GM12878 (cell line): ENCODE measurements at regions not wholly inside any gene's neighbourhood (a gene's known extent, or its start where the extent isn't known, plus 50 kb on each side); places are given as distances from the start of the nearest gene placed in this dataset.

ENCODE experiments used
- ATAC-seq: fragments of 200-7000 bp; cut with Tn5 transposase; 3 replicates; pipeline ENCODE4 v1.9.1; 2020; ENCODE audit warnings: mild to moderate bottlenecking, moderate library complexity
- BruUV-seq: library from RNA; stranded (reverse); fragments of 400-500 nt; replicated peaks from 2 replicates; lab custom pipeline; 2021; lab: Mats Ljungman, UMichigan
- CTCF ChIA-PET: fragments of 300-600 bp; sonication (Branson Sonifier 250); formaldehyde crosslinking; extraction: SDS; loops from one replicate; lab custom pipeline; 2021; ENCODE audit warnings: inconsistent platforms; lab: Yijun Ruan, JAX
- POLR2A ChIA-PET: fragments of 350-600 bp; formaldehyde crosslinking; extraction: SDS; loops from one replicate; lab custom pipeline; 2021; ENCODE audit warnings: inconsistent platforms; lab: Charles Lee
- RAD21 ChIA-PET: fragments of 300-600 bp; sonication (Branson Sonifier 250); formaldehyde crosslinking; loops from one replicate; lab custom pipeline; 2023; ENCODE audit warnings: antibody characterized with exemption; ENCODE audit not compliant: unreplicated experiment; lab: Charles Lee
- SMC1A ChIA-PET: fragments of 300-600 bp; sonication (Branson Sonifier 250); formaldehyde crosslinking; loops from one replicate; lab custom pipeline; 2023; ENCODE audit not compliant: unreplicated experiment, uncharacterized antibody; lab: Charles Lee
- DNase-seq: peaks from one replicate; pipeline ENCODE4 v3.0.0-alpha.2; 2011; ENCODE audit warnings: low read depth, low spot score
- FAIRE-seq: peaks from 3 replicates; lab custom pipeline; 2011; peaks lifted over from hg19 to GRCh38; lab: Jason Lieb, UNC
- H2AFZ ChIP-seq: 2 replicates; pipeline ENCODE4 v1.6.0; 2011; ENCODE audit warnings: low read depth, low read length, control low read depth; ENCODE audit not compliant: control insufficient read depth
- H3K27ac ChIP-seq: 2 replicates; pipeline ENCODE4 v1.5.1; 2011; ENCODE audit warnings: control low read depth; ENCODE audit not compliant: control insufficient read depth, insufficient read depth
- H3K27me3 ChIP-seq, 2 experiments: replicated peaks in 1 of 2; 2 replicates each; pipeline versions ENCODE4 v1.6.0 to v1.6.1; 2011; ENCODE audit warnings: low read length in 1 of 2; ENCODE audit not compliant: control insufficient read depth in 2 of 2, insufficient read depth in 2 of 2
- H3K36me3 ChIP-seq, 2 experiments: 2 replicates each; pipeline ENCODE4 v1.5.1; 2011; ENCODE audit warnings: low read length in 1 of 2; ENCODE audit not compliant: control insufficient read depth in 2 of 2, insufficient read depth in 2 of 2
- H3K4me1 ChIP-seq: 2 replicates; pipeline ENCODE4 v1.6.1; 2011; ENCODE audit warnings: mild to moderate bottlenecking, low read length, moderate library complexity, mixed read lengths; ENCODE audit not compliant: control insufficient read depth, insufficient read depth
- H3K4me2 ChIP-seq: 2 replicates; pipeline ENCODE4 v1.6.0; 2011; ENCODE audit warnings: control low read depth; ENCODE audit not compliant: control insufficient read depth, insufficient read depth
- H3K4me3 ChIP-seq: fragments of 200-600 bp; sonication (generic); 2 replicates; pipeline ENCODE4 v1.5.1; 2016
- H3K79me2 ChIP-seq: 2 replicates; pipeline ENCODE4 v1.6.0; 2011; ENCODE audit warnings: low read length; ENCODE audit not compliant: control insufficient read depth, insufficient read depth
- H3K9ac ChIP-seq: 2 replicates; pipeline ENCODE4 v1.8.0; 2011; ENCODE audit warnings: low read length, control low read depth, mixed read lengths; ENCODE audit not compliant: control insufficient read depth, insufficient read depth
- H3K9me3 ChIP-seq: replicated peaks from 3 replicates; pipeline ENCODE4 v1.5.1; 2011; ENCODE audit warnings: mild to moderate bottlenecking, low read length; ENCODE audit not compliant: control insufficient read depth, insufficient read depth
- H4K20me1 ChIP-seq: 2 replicates; pipeline ENCODE4 v1.6.0; 2011; ENCODE audit not compliant: control insufficient read depth, insufficient read depth
- EGR1 ChIP-seq, 2 experiments: IDR thresholded peaks; 1 replicate in 1 of 2; 2 replicates in 1 of 2; pipeline ENCODE4 v1.6.1; 2011 to 2012; ENCODE audit warnings: low read depth in 2 of 2, low read length in 2 of 2, borderline replicate concordance in 1 of 2, mild to moderate bottlenecking in 1 of 2, moderate library complexity in 1 of 2
- MLLT1 ChIP-seq: fragments of 450-650 bp; IDR thresholded peaks from 2 replicates; pipeline ENCODE4 v1.6.1; 2016; ENCODE audit warnings: mild to moderate bottlenecking
- NFYB ChIP-seq: IDR thresholded peaks from 2 replicates; pipeline ENCODE4 v1.6.1; 2011; ENCODE audit warnings: low read depth, mild to moderate bottlenecking, low read length, improper control_type of control experiment, moderate library complexity; ENCODE audit not compliant: insufficient read depth
- SP1 ChIP-seq: IDR thresholded peaks from one replicate; pipeline ENCODE4 v1.6.1; 2011; ENCODE audit warnings: low read depth, low read length
- TCF12 ChIP-seq: IDR thresholded peaks from 2 replicates; pipeline ENCODE4 v1.6.1; 2011; ENCODE audit warnings: low read depth, mild to moderate bottlenecking, low read length
- USF1 ChIP-seq: IDR thresholded peaks from 2 replicates; pipeline ENCODE4 v1.6.1; 2011; ENCODE audit warnings: borderline replicate concordance, low read depth, mild to moderate bottlenecking, moderate library complexity, mixed read lengths, low read length; ENCODE audit not compliant: insufficient read depth; ENCODE audit errors: extremely low read length
- WGBS: methylation state at CpG from one replicate; pipeline ENCODE4 v1.1.6; 2016; ENCODE audit warnings: low lambda C conversion rate; ENCODE audit not compliant: insufficient replicate concordance, insufficient coverage; ENCODE audit errors: missing lambda C conversion rate; 5-methylcytosine and 5-hydroxymethylcytosine counted together
- in situ Hi-C: fragments of 300-500 bp; cut with MboI; formaldehyde crosslinking; loops from 9 replicates; pipeline ENCODE4 v1.14.3; 2018; ENCODE audit warnings: mixed read lengths
- intact Hi-C: fragments of 100-400 bp; cut with micrococcal nuclease; formaldehyde crosslinking; loops from one replicate; pipeline ENCODE4 v1.14.2; 2022; ENCODE audit not compliant: unreplicated experiment

GRCh38 chr12:107590413-107590812, 95.2 kb upstream of the PWP1 start:
- Histone ChIP-seq H3K4me2 (no peak overlapping the region), H4K20me1 (no peaks in the 10 kb centered on the region), H3K27me3 (no peaks in the 10 kb centered on the region; a peak in 2 of 4 replicates), H3K4me3 (no peak overlapping the region), H3K4me1 (no peaks in the 10 kb centered on the region), H3K27ac (no peak overlapping the region)
- ChIA-PET RAD21 (no interaction called here), CTCF (interaction anchor here (1.2 kb wide), 1 partner anchor 18 kb away, joined by 3 read pairs; no protein-coding TSS in a partner anchor), SMC1A (no interaction called here), POLR2A (no interaction called here)
- BruUV-seq: no TSS peak
- intact Hi-C loops (no loop called here), in situ Hi-C loops (no loop called here)
- FAIRE-seq (no peak), DNase-seq (no peak)
- WGBS: 28% methylated on average over 3 of the region's 3 CpGs
- no peak for TF ChIP-seq SP1
- no peak for TF ChIP-seq NFYB
- TF ChIP-seq EGR1 (IDR thresholded peaks at IDR 0.05; ENCODE audit: borderline replicate concordance in 1 of 2, low read depth in 2 of 2, low read length in 2 of 2): no peak
- no peak for TF ChIP-seq USF1
- no peak for TF ChIP-seq TCF12
- TF ChIP-seq MLLT1: no peak
- TF ChIP-seq, all 136 proteins: peak for 0
- Histone ChIP-seq H2AFZ (no peak overlapping the region), H3K9me3 (no peaks in the 10 kb centered on the region; the same call in 2 of the 3 replicates), H3K79me2 (no peaks in the 10 kb centered on the region), H3K36me3 (no peaks in the 10 kb centered on the region), H3K9ac (no peak overlapping the region)
- ATAC-seq: no peak
